ENCODE measurements at regions not wholly inside any gene's neighbourhood (a gene's known extent, or its start where the extent isn't known, plus 50 kb on each side); places are given as distances from the start of the nearest gene placed in this dataset.

DNA sequence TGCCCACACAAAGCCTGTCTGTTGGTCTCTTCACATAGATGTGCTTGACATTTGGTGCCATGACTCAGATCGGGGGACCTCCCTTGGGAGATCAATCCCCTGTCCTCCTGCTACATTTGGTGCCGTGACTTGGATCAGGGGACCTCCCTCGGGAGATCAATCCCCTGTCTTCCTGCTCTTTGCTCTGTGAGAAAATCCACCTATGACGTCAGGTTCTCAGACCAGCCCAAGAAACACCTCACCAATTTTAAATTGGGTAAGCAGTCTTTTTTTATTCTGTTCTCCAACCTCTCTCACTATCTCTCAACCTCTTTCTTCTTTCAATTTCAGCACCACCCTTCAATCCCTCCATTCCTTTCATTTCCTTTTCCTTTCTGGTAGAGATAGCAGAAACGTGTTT lies 159.6 kb upstream of the AGTR2 start:
- no peak for TF ChIP-seq EZH2 (IDR thresholded peaks at IDR 0.05; ENCODE audit: low read length)
- TF ChIP-seq, protein P1, sequence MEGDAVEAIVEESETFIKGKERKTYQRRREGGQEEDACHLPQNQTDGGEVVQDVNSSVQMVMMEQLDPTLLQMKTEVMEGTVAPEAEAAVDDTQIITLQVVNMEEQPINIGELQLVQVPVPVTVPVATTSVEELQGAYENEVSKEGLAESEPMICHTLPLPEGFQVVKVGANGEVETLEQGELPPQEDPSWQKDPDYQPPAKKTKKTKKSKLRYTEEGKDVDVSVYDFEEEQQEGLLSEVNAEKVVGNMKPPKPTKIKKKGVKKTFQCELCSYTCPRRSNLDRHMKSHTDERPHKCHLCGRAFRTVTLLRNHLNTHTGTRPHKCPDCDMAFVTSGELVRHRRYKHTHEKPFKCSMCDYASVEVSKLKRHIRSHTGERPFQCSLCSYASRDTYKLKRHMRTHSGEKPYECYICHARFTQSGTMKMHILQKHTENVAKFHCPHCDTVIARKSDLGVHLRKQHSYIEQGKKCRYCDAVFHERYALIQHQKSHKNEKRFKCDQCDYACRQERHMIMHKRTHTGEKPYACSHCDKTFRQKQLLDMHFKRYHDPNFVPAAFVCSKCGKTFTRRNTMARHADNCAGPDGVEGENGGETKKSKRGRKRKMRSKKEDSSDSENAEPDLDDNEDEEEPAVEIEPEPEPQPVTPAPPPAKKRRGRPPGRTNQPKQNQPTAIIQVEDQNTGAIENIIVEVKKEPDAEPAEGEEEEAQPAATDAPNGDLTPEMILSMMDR (optimal IDR thresholded peaks at IDR 0.05 in 1 of 3, IDR thresholded peaks at IDR 0.05 in 1 of 3, conservative IDR thresholded peaks at IDR 0.05 in 1 of 3; ENCODE audit: extremely low read depth in 1 of 3, insufficient read depth in 2 of 3, low read length in 3 of 3): no peak
- Histone ChIP-seq H3K4me2 (ENCODE audit: control insufficient read depth, extremely low read depth, insufficient read depth, low read depth, low read length) (no peak overlapping the region), H3K9me3 (ENCODE audit: control insufficient read depth, low read depth, low read length) (no peaks in the 10 kb centered on the region), H3K4me1 (ENCODE audit: control insufficient read depth, extremely low read depth, insufficient read depth, low read length) (no peaks in the 10 kb centered on the region), H3K4me3 (ENCODE audit: control insufficient read depth in 2 of 3, extremely low read depth in 1 of 3, insufficient read depth in 2 of 3, low read depth in 1 of 3, low read length in 3 of 3) (no peak overlapping the region), H3K27ac (ENCODE audit: control insufficient read depth, insufficient read depth, low read length) (no peak overlapping the region), H3K79me2 (ENCODE audit: control insufficient read depth, insufficient read depth, low read length) (no peaks in the 10 kb centered on the region), H3K9ac (ENCODE audit: control insufficient read depth, extremely low read depth, insufficient read depth, low read length) (no peak overlapping the region), H3K27me3 (ENCODE audit: control insufficient read depth, extremely low read depth, insufficient read depth, low read length) (peaks cover 12% of the 10 kb centered on the region), H3K36me3 (ENCODE audit: control insufficient read depth in 2 of 2, extremely low read depth in 1 of 2, insufficient read depth in 2 of 2, low read length in 2 of 2) (no peaks in the 10 kb centered on the region), H3K9me1 (ENCODE audit: control insufficient read depth, extremely low read depth, insufficient read depth, low read length) (no peaks in the 10 kb centered on the region), H4K20me1 (ENCODE audit: control insufficient read depth, extremely low read depth, insufficient read depth, low read length) (no peaks in the 10 kb centered on the region), H2AFZ (ENCODE audit: control insufficient read depth, low read length) (no peak overlapping the region)
- no peak for DNase-seq (ENCODE audit: low read depth, low spot score)
- dilution Hi-C loops (cut with MboI; ENCODE audit: extremely low pct_ligation_motif_present, low sequenced_read_pairs): no loop called here
- no peak for FAIRE-seq

GRCh38 chrX:116031331-116031730 lies 139.2 kb upstream of the AGTR2 start:
- H3K9ac ChIP-seq (ENCODE audit: control insufficient read depth, extremely low read depth, insufficient read depth, low read length): no peak overlapping the region
- FAIRE-seq: no peak
- dilution Hi-C loops (cut with MboI; ENCODE audit: extremely low pct_ligation_motif_present, low sequenced_read_pairs): no loop called here

More at GRCh38 chrX:116031331-116031730, 139.2 kb upstream of the AGTR2 start:
- H3K4me1 ChIP-seq (ENCODE audit: control insufficient read depth, extremely low read depth, insufficient read depth, low read length): no peaks in the 10 kb centered on the region
- DNase-seq (ENCODE audit: low read depth, low spot score): no peak
- no peaks in the 10 kb centered on the region for H3K9me1 ChIP-seq (ENCODE audit: control insufficient read depth, extremely low read depth, insufficient read depth, low read length)
- H2AFZ ChIP-seq (ENCODE audit: control insufficient read depth, low read length): no peak overlapping the region
- no peak overlapping the region for H3K4me2 ChIP-seq (ENCODE audit: control insufficient read depth, extremely low read depth, insufficient read depth, low read depth, low read length)
- H3K27me3 ChIP-seq (ENCODE audit: control insufficient read depth, extremely low read depth, insufficient read depth, low read length): no peaks in the 10 kb centered on the region
- no peaks in the 10 kb centered on the region for H3K36me3 ChIP-seq (ENCODE audit: control insufficient read depth in 2 of 2, extremely low read depth in 1 of 2, insufficient read depth in 2 of 2, low read length in 2 of 2)
- H4K20me1 ChIP-seq (ENCODE audit: control insufficient read depth, extremely low read depth, insufficient read depth, low read length): no peaks in the 10 kb centered on the region
- TF ChIP-seq, protein P1 (optimal IDR thresholded peaks at IDR 0.05 in 1 of 3, IDR thresholded peaks at IDR 0.05 in 1 of 3, conservative IDR thresholded peaks at IDR 0.05 in 1 of 3; ENCODE audit: extremely low read depth in 1 of 3, insufficient read depth in 2 of 3, low read length in 3 of 3): no peak
- no peak for TF ChIP-seq EZH2 (IDR thresholded peaks at IDR 0.05; ENCODE audit: low read length)
- H3K79me2 ChIP-seq (ENCODE audit: control insufficient read depth, insufficient read depth, low read length): no peaks in the 10 kb centered on the region
- no peak overlapping the region for H3K27ac ChIP-seq (ENCODE audit: control insufficient read depth, insufficient read depth, low read length)
- peaks cover 2% of the 10 kb centered on the region for H3K9me3 ChIP-seq (ENCODE audit: control insufficient read depth, low read depth, low read length)
- H3K4me3 ChIP-seq (ENCODE audit: control insufficient read depth in 2 of 3, extremely low read depth in 1 of 3, insufficient read depth in 2 of 3, low read depth in 1 of 3, low read length in 3 of 3): no peak overlapping the region
